PFSK-1 (cell line): ENCODE measurements at regions not wholly inside any gene's neighbourhood (a gene's known extent, or its start where the extent isn't known, plus 50 kb on each side); places are given as distances from the start of the nearest gene placed in this dataset.

Source experiments
- FOXP2 ChIP-seq: optimal IDR thresholded peaks from 2 replicates; pipeline ENCODE3; 2011; ENCODE audit warnings: borderline replicate concordance, control low read depth, inconsistent platforms; ENCODE audit not compliant: insufficient read depth; ENCODE audit errors: extremely low read length, extremely low read depth
- POLR2AphosphoS5 ChIP-seq: IDR thresholded peaks from 2 replicates; pipeline ENCODE4 v1.6.1; 2012; ENCODE audit warnings: low read depth, mild to moderate bottlenecking, control low read depth, low read length, moderate library complexity
- REST ChIP-seq, 2 experiments: IDR thresholded peaks; 2 replicates each; pipeline versions ENCODE4 v1.6.1 to v1.8.0; 2011 to 2012; ENCODE audit warnings: low read depth in 2 of 2, low read length in 2 of 2, control low read depth in 1 of 2, inconsistent platforms in 1 of 2, mild to moderate bottlenecking in 1 of 2, moderate library complexity in 1 of 2; ENCODE audit not compliant: insufficient read depth in 1 of 2
- SIN3A ChIP-seq: IDR thresholded peaks from 2 replicates; pipeline ENCODE4 v1.6.1; 2012; ENCODE audit warnings: mild to moderate bottlenecking, low read length, moderate library complexity, borderline replicate concordance; ENCODE audit not compliant: insufficient read depth
- TAF1 ChIP-seq: IDR thresholded peaks from 2 replicates; pipeline ENCODE4 v1.6.1; 2012; ENCODE audit warnings: low read length, control low read depth, borderline replicate concordance; ENCODE audit not compliant: insufficient read depth

GRCh38 chr1:93735722-93736121, 54.1 kb upstream of the BCAR3 start:
- no peak for TF ChIP-seq TAF1
- TF ChIP-seq POLR2AphosphoS5 = no peak
- no peak for TF ChIP-seq FOXP2
- TF ChIP-seq REST (IDR thresholded peaks at IDR 0.05; ENCODE audit: insufficient read depth in 1 of 2, low read depth in 2 of 2, low read length in 2 of 2) = no peak
- no peak for TF ChIP-seq SIN3A

- TF ChIP-seq POLR2AphosphoS5 = no peak
- TF ChIP-seq TAF1 = no peak
- no peak for TF ChIP-seq REST (IDR thresholded peaks at IDR 0.05; ENCODE audit: insufficient read depth in 1 of 2, low read depth in 2 of 2, low read length in 2 of 2)
- TF ChIP-seq FOXP2 = no peak
- no peak for TF ChIP-seq SIN3A
Observed at GRCh38 chr1:93734999-93735398, 53.4 kb upstream of the BCAR3 start.

GRCh38 chr1:93733340-93733739, 51.7 kb upstream of the BCAR3 start:
- TF ChIP-seq SIN3A (no peak), REST (IDR thresholded peaks at IDR 0.05; ENCODE audit: insufficient read depth in 1 of 2, low read depth in 2 of 2, low read length in 2 of 2) (no peak), POLR2AphosphoS5 (no peak), TAF1 (no peak), FOXP2 (no peak)

GRCh38 chr1:93732514-93732913, 50.9 kb upstream of the BCAR3 start:
- no peak for TF ChIP-seq FOXP2
- no peak for TF ChIP-seq POLR2AphosphoS5
- TF ChIP-seq REST (IDR thresholded peaks at IDR 0.05; ENCODE audit: insufficient read depth in 1 of 2, low read depth in 2 of 2, low read length in 2 of 2) = no peak
- no peak for TF ChIP-seq SIN3A
